ENCODE measurements at regions not wholly inside any gene's neighbourhood (a gene's known extent, or its start where the extent isn't known, plus 50 kb on each side); places are given as distances from the start of the nearest gene placed in this dataset.

GRCh38 chr11:134686460-134687061 is 274.5 kb upstream of the B3GAT1 start:
- no peak for TF ChIP-seq CTCF (IDR thresholded peaks at IDR 0.05; ENCODE audit: borderline replicate concordance, extremely low read depth, insufficient read depth)
- Histone ChIP-seq H3K4me3 (ENCODE audit: low read length in 3 of 3) (no peak overlapping the region), H3K9me3 (ENCODE audit: control insufficient read depth in 2 of 3, insufficient read depth in 1 of 3, low read length in 3 of 3) (no peaks in the 10 kb centered on the region), H3K36me3 (ENCODE audit: control insufficient read depth in 2 of 3, insufficient read depth in 3 of 3, low read length in 3 of 3) (no peaks in the 10 kb centered on the region), H3K4me1 (ENCODE audit: control insufficient read depth in 2 of 3, insufficient read depth in 2 of 3, low read depth in 1 of 3, low read length in 3 of 3) (no peaks in the 10 kb centered on the region), H3K27ac (ENCODE audit: low read depth in 2 of 2, low read length in 2 of 2) (no peak overlapping the region), H3K9ac (ENCODE audit: low read length in 3 of 3) (no peak overlapping the region), H3K27me3 (ENCODE audit: control insufficient read depth, insufficient read depth, low read length) (no peaks in the 10 kb centered on the region)
- DNase-seq (peak in 3 of 5 donors; percentile 46 to 81 (median 76)), FAIRE-seq (no peak)
- intact Hi-C loops (cut with DNase I) = no loop called here

DNA sequence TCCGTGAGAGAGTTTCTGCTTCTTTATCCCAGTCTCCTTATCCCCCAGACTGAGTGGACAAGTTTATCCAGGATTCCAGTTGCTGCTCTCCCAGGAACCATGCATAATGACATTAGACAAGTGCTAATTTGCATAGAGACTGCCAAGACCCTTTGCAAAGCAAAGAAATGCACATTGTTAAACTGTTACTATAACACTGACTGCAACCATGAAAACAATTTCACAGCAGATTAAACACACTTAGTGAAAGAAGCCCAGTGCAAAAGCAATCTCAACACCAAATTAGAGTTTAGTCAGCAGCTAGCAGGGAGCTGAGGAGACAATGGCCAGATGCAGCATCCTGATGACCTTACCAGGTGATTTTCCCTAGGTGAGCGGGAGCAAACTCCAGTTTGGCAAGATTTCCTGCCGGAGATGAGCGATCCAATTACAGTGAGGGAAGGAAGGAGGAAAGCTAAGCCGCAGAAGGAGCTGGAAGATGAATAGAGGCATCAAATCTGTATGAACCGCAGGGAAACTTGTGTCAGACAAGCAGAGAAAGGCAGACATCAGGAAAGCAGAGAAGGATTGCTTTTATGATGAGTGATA is 273.8 kb upstream of the B3GAT1 start:
- DNase-seq = peak in 2 of 5 donors; percentile 49
- Histone ChIP-seq H3K9ac (ENCODE audit: low read length in 3 of 3) (no peak overlapping the region), H3K4me3 (ENCODE audit: low read length in 3 of 3) (no peak overlapping the region), H3K27me3 (ENCODE audit: control insufficient read depth, insufficient read depth, low read length) (no peaks in the 10 kb centered on the region), H3K9me3 (ENCODE audit: control insufficient read depth in 2 of 3, insufficient read depth in 1 of 3, low read length in 3 of 3) (no peaks in the 10 kb centered on the region), H3K36me3 (ENCODE audit: control insufficient read depth in 2 of 3, insufficient read depth in 3 of 3, low read length in 3 of 3) (no peaks in the 10 kb centered on the region), H3K27ac (ENCODE audit: low read depth in 2 of 2, low read length in 2 of 2) (no peak overlapping the region), H3K4me1 (ENCODE audit: control insufficient read depth in 2 of 3, insufficient read depth in 2 of 3, low read depth in 1 of 3, low read length in 3 of 3) (no peaks in the 10 kb centered on the region)
- no peak for FAIRE-seq
- intact Hi-C loops (cut with DNase I) = no loop called here
- no peak for TF ChIP-seq CTCF (IDR thresholded peaks at IDR 0.05; ENCODE audit: borderline replicate concordance, extremely low read depth, insufficient read depth)

DNA sequence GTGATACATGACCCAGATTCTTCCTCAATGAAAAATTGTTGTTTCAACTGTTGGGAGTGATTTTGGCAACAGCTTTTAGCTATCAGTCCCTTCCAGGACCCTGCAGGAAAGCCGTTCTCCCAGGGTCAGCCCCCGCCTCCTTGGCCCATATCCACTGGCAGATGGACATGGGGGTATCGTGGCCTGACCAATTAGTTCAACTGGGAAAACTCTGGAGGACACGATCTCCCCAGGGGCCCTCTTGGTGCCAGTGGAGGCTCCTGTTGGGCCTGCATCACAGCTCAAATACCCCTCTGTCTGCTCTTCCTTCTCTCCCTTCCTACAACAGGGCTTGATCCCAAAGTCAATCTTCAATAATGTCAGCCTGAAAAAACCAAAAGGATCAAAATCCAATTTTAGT is 272.5 kb upstream of the B3GAT1 start:
- no peak for TF ChIP-seq CTCF (IDR thresholded peaks at IDR 0.05; ENCODE audit: borderline replicate concordance, extremely low read depth, insufficient read depth)
- H3K36me3 ChIP-seq (ENCODE audit: control insufficient read depth in 2 of 3, insufficient read depth in 3 of 3, low read length in 3 of 3) = no peaks in the 10 kb centered on the region
- H3K9me3 ChIP-seq (ENCODE audit: control insufficient read depth in 2 of 3, insufficient read depth in 1 of 3, low read length in 3 of 3) = no peaks in the 10 kb centered on the region
- FAIRE-seq (no peak), DNase-seq (no peak)
- no peak overlapping the region for H3K4me3 ChIP-seq (ENCODE audit: low read length in 3 of 3)
- no peak overlapping the region for H3K9ac ChIP-seq (ENCODE audit: low read length in 3 of 3)
- H3K27me3 ChIP-seq (ENCODE audit: control insufficient read depth, insufficient read depth, low read length) = no peaks in the 10 kb centered on the region
- H3K4me1 ChIP-seq (ENCODE audit: control insufficient read depth in 2 of 3, insufficient read depth in 2 of 3, low read depth in 1 of 3, low read length in 3 of 3) = no peaks in the 10 kb centered on the region
- intact Hi-C loops (cut with DNase I) = no loop called here
- no peak overlapping the region for H3K27ac ChIP-seq (ENCODE audit: low read depth in 2 of 2, low read length in 2 of 2)
